ENCODE measurements at regions not wholly inside any gene's neighbourhood (a gene's known extent, or its start where the extent isn't known, plus 50 kb on each side); places are given as distances from the start of the nearest gene placed in this dataset.
A peak's percentile ranks its signal among the peaks of the same experiment; 100 is the strongest.

- H3K36me3 ChIP-seq (ENCODE audit: control insufficient read depth, insufficient read depth, low read length, severe bottlenecking), result no peaks in the 10 kb centered on the region
- no peaks in the 10 kb centered on the region for H3K27me3 ChIP-seq (replicated peaks; ENCODE audit: control insufficient read depth, insufficient read depth, low read length)
- H3K9ac ChIP-seq (ENCODE audit: low read length), result peak overlapping the region; percentile 2
- peaks cover 3% of the 10 kb centered on the region for H3K4me1 ChIP-seq (ENCODE audit: control insufficient read depth, insufficient read depth, low read length)
- peaks cover 8% of the 10 kb centered on the region for H3K9me3 ChIP-seq (ENCODE audit: control insufficient read depth, low read length)
- DNase-seq (ENCODE audit: low read depth), result peak; percentile 5
- H3K4me3 ChIP-seq (ENCODE audit: low read length), result no peak overlapping the region
Observed at GRCh38 chr11:23539556-23539955, 679.3 kb upstream of the CCDC179 start.

- Histone ChIP-seq H3K4me3 (ENCODE audit: low read length) (no peak overlapping the region), H3K36me3 (ENCODE audit: control insufficient read depth, insufficient read depth, low read length, severe bottlenecking) (no peaks in the 10 kb centered on the region), H3K9ac (ENCODE audit: low read length) (peak overlapping the region; percentile 2), H3K4me1 (ENCODE audit: control insufficient read depth, insufficient read depth, low read length) (peaks cover 3% of the 10 kb centered on the region), H3K27me3 (replicated peaks; ENCODE audit: control insufficient read depth, insufficient read depth, low read length) (no peaks in the 10 kb centered on the region), H3K9me3 (ENCODE audit: control insufficient read depth, low read length) (peaks cover 8% of the 10 kb centered on the region)
- peak; percentile 65 for DNase-seq (ENCODE audit: low read depth)
Observed at GRCh38 chr11:23540101-23540561, 679.9 kb upstream of the CCDC179 start.

GRCh38 chr11:23542189-23542588 is 681.9 kb upstream of the CCDC179 start:
- Histone ChIP-seq H3K4me3 (ENCODE audit: low read length) (no peak overlapping the region), H3K36me3 (ENCODE audit: control insufficient read depth, insufficient read depth, low read length, severe bottlenecking) (no peaks in the 10 kb centered on the region), H3K9ac (ENCODE audit: low read length) (no peak overlapping the region), H3K27me3 (replicated peaks; ENCODE audit: control insufficient read depth, insufficient read depth, low read length) (no peaks in the 10 kb centered on the region), H3K9me3 (ENCODE audit: control insufficient read depth, low read length) (no peaks in the 10 kb centered on the region), H3K4me1 (ENCODE audit: control insufficient read depth, insufficient read depth, low read length) (peaks cover 3% of the 10 kb centered on the region)
- DNase-seq (ENCODE audit: low read depth), result no peak

- no peaks in the 10 kb centered on the region for H3K9me3 ChIP-seq (ENCODE audit: control insufficient read depth, low read length)
- H3K36me3 ChIP-seq (ENCODE audit: control insufficient read depth, insufficient read depth, low read length, severe bottlenecking), result no peaks in the 10 kb centered on the region
- no peak for DNase-seq (ENCODE audit: low read depth)
- H3K4me1 ChIP-seq (ENCODE audit: control insufficient read depth, insufficient read depth, low read length), result peaks cover 3% of the 10 kb centered on the region
- no peak overlapping the region for H3K9ac ChIP-seq (ENCODE audit: low read length)
- no peaks in the 10 kb centered on the region for H3K27me3 ChIP-seq (replicated peaks; ENCODE audit: control insufficient read depth, insufficient read depth, low read length)
- no peak overlapping the region for H3K4me3 ChIP-seq (ENCODE audit: low read length)
Observed at GRCh38 chr11:23542816-23543215, 682.5 kb upstream of the CCDC179 start.

- no peak overlapping the region for H3K4me3 ChIP-seq (ENCODE audit: low read length)
- no peaks in the 10 kb centered on the region for H3K27me3 ChIP-seq (replicated peaks; ENCODE audit: control insufficient read depth, insufficient read depth, low read length)
- H3K9me3 ChIP-seq (ENCODE audit: control insufficient read depth, low read length), result no peaks in the 10 kb centered on the region
- H3K4me1 ChIP-seq (ENCODE audit: control insufficient read depth, insufficient read depth, low read length), result peaks cover 3% of the 10 kb centered on the region
- no peak for DNase-seq (ENCODE audit: low read depth)
- H3K9ac ChIP-seq (ENCODE audit: low read length), result no peak overlapping the region
- no peaks in the 10 kb centered on the region for H3K36me3 ChIP-seq (ENCODE audit: control insufficient read depth, insufficient read depth, low read length, severe bottlenecking)
Observed at GRCh38 chr11:23543651-23544222, 683.5 kb upstream of the CCDC179 start.

- H3K9me3 ChIP-seq (ENCODE audit: control insufficient read depth, low read length), result peaks cover 7% of the 10 kb centered on the region
- H3K4me1 ChIP-seq (ENCODE audit: control insufficient read depth, insufficient read depth, low read length), result peaks cover 3% of the 10 kb centered on the region
- no peaks in the 10 kb centered on the region for H3K27me3 ChIP-seq (replicated peaks; ENCODE audit: control insufficient read depth, insufficient read depth, low read length)
- H3K9ac ChIP-seq (ENCODE audit: low read length), result no peak overlapping the region
- H3K4me3 ChIP-seq (ENCODE audit: low read length), result no peak overlapping the region
- H3K36me3 ChIP-seq (ENCODE audit: control insufficient read depth, insufficient read depth, low read length, severe bottlenecking), result no peaks in the 10 kb centered on the region
- no peak for DNase-seq (ENCODE audit: low read depth)
Observed at GRCh38 chr11:23551706-23552105, 691.4 kb upstream of the CCDC179 start.

- no peak overlapping the region for H3K9ac ChIP-seq (ENCODE audit: low read length)
- no peak overlapping the region for H3K4me3 ChIP-seq (ENCODE audit: low read length)
- H3K4me1 ChIP-seq (ENCODE audit: control insufficient read depth, insufficient read depth, low read length), result peaks cover 3% of the 10 kb centered on the region
- peaks cover 7% of the 10 kb centered on the region for H3K9me3 ChIP-seq (ENCODE audit: control insufficient read depth, low read length)
- H3K27me3 ChIP-seq (replicated peaks; ENCODE audit: control insufficient read depth, insufficient read depth, low read length), result no peaks in the 10 kb centered on the region
- DNase-seq (ENCODE audit: low read depth), result no peak
- no peaks in the 10 kb centered on the region for H3K36me3 ChIP-seq (ENCODE audit: control insufficient read depth, insufficient read depth, low read length, severe bottlenecking)
Observed at GRCh38 chr11:23554002-23554401, 693.7 kb upstream of the CCDC179 start.

GRCh38 chr11:23555085-23555484 is 694.8 kb upstream of the CCDC179 start:
- peaks cover 3% of the 10 kb centered on the region for H3K4me1 ChIP-seq (ENCODE audit: control insufficient read depth, insufficient read depth, low read length)
- H3K36me3 ChIP-seq (ENCODE audit: control insufficient read depth, insufficient read depth, low read length, severe bottlenecking), result no peaks in the 10 kb centered on the region
- peaks cover 7% of the 10 kb centered on the region for H3K9me3 ChIP-seq (ENCODE audit: control insufficient read depth, low read length)
- H3K4me3 ChIP-seq (ENCODE audit: low read length), result no peak overlapping the region
- peak; percentile 39 for DNase-seq (ENCODE audit: low read depth)
- no peaks in the 10 kb centered on the region for H3K27me3 ChIP-seq (replicated peaks; ENCODE audit: control insufficient read depth, insufficient read depth, low read length)
- no peak overlapping the region for H3K9ac ChIP-seq (ENCODE audit: low read length)

- Histone ChIP-seq H3K36me3 (ENCODE audit: control insufficient read depth, insufficient read depth, low read length, severe bottlenecking) (no peaks in the 10 kb centered on the region), H3K4me3 (ENCODE audit: low read length) (no peak overlapping the region), H3K27me3 (replicated peaks; ENCODE audit: control insufficient read depth, insufficient read depth, low read length) (no peaks in the 10 kb centered on the region), H3K9me3 (ENCODE audit: control insufficient read depth, low read length) (peaks cover 7% of the 10 kb centered on the region), H3K9ac (ENCODE audit: low read length) (no peak overlapping the region), H3K4me1 (ENCODE audit: control insufficient read depth, insufficient read depth, low read length) (peaks cover 3% of the 10 kb centered on the region)
- DNase-seq (ENCODE audit: low read depth), result no peak
Observed at GRCh38 chr11:23556163-23556750, 696.0 kb upstream of the CCDC179 start.

- DNase-seq (ENCODE audit: low read depth), result peak; percentile 72
- Histone ChIP-seq H3K4me1 (ENCODE audit: control insufficient read depth, insufficient read depth, low read length) (no peaks in the 10 kb centered on the region), H3K9ac (ENCODE audit: low read length) (no peak overlapping the region), H3K9me3 (ENCODE audit: control insufficient read depth, low read length) (no peaks in the 10 kb centered on the region), H3K4me3 (ENCODE audit: low read length) (no peak overlapping the region), H3K36me3 (ENCODE audit: control insufficient read depth, insufficient read depth, low read length, severe bottlenecking) (no peaks in the 10 kb centered on the region), H3K27me3 (replicated peaks; ENCODE audit: control insufficient read depth, insufficient read depth, low read length) (no peaks in the 10 kb centered on the region)
Observed at GRCh38 chr11:23563591-23563990, 703.3 kb upstream of the CCDC179 start.

- no peak for DNase-seq (ENCODE audit: low read depth)
- Histone ChIP-seq H3K4me1 (ENCODE audit: control insufficient read depth, insufficient read depth, low read length) (no peaks in the 10 kb centered on the region), H3K27me3 (replicated peaks; ENCODE audit: control insufficient read depth, insufficient read depth, low read length) (no peaks in the 10 kb centered on the region), H3K4me3 (ENCODE audit: low read length) (no peak overlapping the region), H3K36me3 (ENCODE audit: control insufficient read depth, insufficient read depth, low read length, severe bottlenecking) (no peaks in the 10 kb centered on the region), H3K9ac (ENCODE audit: low read length) (no peak overlapping the region), H3K9me3 (ENCODE audit: control insufficient read depth, low read length) (no peaks in the 10 kb centered on the region)
Observed at GRCh38 chr11:23564370-23564769, 704.1 kb upstream of the CCDC179 start.

GRCh38 chr11:23569134-23569533 is 708.9 kb upstream of the CCDC179 start:
- DNase-seq (ENCODE audit: low read depth), result no peak
- no peaks in the 10 kb centered on the region for H3K9me3 ChIP-seq (ENCODE audit: control insufficient read depth, low read length)
- H3K36me3 ChIP-seq (ENCODE audit: control insufficient read depth, insufficient read depth, low read length, severe bottlenecking), result no peaks in the 10 kb centered on the region
- H3K4me3 ChIP-seq (ENCODE audit: low read length), result no peak overlapping the region
- no peaks in the 10 kb centered on the region for H3K27me3 ChIP-seq (replicated peaks; ENCODE audit: control insufficient read depth, insufficient read depth, low read length)
- H3K9ac ChIP-seq (ENCODE audit: low read length), result no peak overlapping the region
- peaks cover 8% of the 10 kb centered on the region for H3K4me1 ChIP-seq (ENCODE audit: control insufficient read depth, insufficient read depth, low read length)
